ENCODE measurements at regions not wholly inside any gene's neighbourhood (a gene's known extent, or its start where the extent isn't known, plus 50 kb on each side); places are given as distances from the start of the nearest gene placed in this dataset.

DNA sequence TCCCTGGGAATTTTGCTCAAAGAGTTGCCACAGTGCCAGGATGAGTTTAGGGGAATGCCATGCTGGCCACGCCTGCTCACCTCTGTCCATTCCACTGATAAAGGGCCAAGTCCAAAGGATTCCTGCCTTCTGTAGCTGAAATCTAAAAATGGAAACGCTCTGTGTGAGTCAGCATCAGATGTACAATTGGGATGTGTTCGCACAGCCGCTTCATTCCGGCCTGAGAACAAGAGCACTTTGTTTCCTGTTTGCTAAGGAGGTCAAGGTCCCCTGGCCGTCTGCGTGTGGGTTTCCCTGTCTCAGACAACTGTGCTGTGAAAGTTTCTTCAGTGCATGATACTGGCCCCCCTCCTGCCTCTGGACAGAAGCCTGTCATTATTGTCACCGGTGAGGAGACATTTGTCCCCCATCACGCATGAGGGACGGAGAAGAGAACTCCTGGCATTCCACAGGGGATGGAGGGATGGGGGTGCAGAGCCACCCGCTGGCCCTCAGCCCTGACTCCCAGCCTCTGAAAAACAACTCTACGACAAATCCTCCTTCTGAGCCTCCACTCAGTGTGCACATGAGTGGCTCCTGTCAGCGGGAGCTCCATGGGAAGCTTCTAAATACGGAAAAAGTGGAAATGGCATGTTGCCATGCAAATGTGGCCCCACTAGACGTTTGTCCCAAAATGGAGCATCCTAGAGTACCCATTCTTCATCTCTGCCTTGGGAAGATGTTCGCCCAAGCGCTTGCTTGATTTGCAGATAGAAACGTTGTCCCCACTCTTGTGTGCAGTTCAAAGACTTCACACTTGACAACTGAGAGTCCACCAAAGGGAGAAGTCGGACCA, 143.5 kb upstream of the AFDN start (continued):
- TF ChIP-seq, protein P1, sequence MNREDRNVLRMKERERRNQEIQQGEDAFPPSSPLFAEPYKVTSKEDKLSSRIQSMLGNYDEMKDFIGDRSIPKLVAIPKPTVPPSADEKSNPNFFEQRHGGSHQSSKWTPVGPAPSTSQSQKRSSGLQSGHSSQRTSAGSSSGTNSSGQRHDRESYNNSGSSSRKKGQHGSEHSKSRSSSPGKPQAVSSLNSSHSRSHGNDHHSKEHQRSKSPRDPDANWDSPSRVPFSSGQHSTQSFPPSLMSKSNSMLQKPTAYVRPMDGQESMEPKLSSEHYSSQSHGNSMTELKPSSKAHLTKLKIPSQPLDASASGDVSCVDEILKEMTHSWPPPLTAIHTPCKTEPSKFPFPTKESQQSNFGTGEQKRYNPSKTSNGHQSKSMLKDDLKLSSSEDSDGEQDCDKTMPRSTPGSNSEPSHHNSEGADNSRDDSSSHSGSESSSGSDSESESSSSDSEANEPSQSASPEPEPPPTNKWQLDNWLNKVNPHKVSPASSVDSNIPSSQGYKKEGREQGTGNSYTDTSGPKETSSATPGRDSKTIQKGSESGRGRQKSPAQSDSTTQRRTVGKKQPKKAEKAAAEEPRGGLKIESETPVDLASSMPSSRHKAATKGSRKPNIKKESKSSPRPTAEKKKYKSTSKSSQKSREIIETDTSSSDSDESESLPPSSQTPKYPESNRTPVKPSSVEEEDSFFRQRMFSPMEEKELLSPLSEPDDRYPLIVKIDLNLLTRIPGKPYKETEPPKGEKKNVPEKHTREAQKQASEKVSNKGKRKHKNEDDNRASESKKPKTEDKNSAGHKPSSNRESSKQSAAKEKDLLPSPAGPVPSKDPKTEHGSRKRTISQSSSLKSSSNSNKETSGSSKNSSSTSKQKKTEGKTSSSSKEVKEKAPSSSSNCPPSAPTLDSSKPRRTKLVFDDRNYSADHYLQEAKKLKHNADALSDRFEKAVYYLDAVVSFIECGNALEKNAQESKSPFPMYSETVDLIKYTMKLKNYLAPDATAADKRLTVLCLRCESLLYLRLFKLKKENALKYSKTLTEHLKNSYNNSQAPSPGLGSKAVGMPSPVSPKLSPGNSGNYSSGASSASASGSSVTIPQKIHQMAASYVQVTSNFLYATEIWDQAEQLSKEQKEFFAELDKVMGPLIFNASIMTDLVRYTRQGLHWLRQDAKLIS (CRISPR knock-in tag; IDR thresholded peaks at IDR 0.05) = 0 out of 2 replicates have a peak, but pooled peaks have one; percentile 41
- no peak for TF ChIP-seq PLRG1 (conservative IDR thresholded peaks at IDR 0.05)
- TF ChIP-seq, protein P2, sequence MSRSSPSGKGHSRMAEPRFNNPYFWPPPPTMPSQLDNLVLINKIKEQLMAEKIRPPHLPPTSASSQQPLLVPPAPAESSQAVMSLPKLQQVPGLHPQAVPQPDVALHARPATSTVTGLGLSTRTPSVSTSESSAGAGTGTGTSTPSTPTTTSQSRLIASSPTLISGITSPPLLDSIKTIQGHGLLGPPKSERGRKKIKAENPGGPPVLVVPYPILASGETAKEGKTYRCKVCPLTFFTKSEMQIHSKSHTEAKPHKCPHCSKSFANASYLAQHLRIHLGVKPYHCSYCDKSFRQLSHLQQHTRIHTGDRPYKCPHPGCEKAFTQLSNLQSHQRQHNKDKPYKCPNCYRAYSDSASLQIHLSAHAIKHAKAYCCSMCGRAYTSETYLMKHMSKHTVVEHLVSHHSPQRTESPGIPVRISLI (CRISPR knock-in tag; IDR thresholded peaks at IDR 0.05; ENCODE audit: borderline replicate concordance) = peak; percentile 82
- TF ChIP-seq GATAD2A (CRISPR knock-in tag; IDR thresholded peaks at IDR 0.05) = peak; percentile 100
- TF ChIP-seq ZNF776 (CRISPR knock-in tag; IDR thresholded peaks at IDR 0.05) = no peak
- peak; percentile 80; the same call in 1 of the 2 replicates for TF ChIP-seq ZBTB7A (CRISPR knock-in tag; IDR thresholded peaks at IDR 0.05)
- TF ChIP-seq, protein P3, sequence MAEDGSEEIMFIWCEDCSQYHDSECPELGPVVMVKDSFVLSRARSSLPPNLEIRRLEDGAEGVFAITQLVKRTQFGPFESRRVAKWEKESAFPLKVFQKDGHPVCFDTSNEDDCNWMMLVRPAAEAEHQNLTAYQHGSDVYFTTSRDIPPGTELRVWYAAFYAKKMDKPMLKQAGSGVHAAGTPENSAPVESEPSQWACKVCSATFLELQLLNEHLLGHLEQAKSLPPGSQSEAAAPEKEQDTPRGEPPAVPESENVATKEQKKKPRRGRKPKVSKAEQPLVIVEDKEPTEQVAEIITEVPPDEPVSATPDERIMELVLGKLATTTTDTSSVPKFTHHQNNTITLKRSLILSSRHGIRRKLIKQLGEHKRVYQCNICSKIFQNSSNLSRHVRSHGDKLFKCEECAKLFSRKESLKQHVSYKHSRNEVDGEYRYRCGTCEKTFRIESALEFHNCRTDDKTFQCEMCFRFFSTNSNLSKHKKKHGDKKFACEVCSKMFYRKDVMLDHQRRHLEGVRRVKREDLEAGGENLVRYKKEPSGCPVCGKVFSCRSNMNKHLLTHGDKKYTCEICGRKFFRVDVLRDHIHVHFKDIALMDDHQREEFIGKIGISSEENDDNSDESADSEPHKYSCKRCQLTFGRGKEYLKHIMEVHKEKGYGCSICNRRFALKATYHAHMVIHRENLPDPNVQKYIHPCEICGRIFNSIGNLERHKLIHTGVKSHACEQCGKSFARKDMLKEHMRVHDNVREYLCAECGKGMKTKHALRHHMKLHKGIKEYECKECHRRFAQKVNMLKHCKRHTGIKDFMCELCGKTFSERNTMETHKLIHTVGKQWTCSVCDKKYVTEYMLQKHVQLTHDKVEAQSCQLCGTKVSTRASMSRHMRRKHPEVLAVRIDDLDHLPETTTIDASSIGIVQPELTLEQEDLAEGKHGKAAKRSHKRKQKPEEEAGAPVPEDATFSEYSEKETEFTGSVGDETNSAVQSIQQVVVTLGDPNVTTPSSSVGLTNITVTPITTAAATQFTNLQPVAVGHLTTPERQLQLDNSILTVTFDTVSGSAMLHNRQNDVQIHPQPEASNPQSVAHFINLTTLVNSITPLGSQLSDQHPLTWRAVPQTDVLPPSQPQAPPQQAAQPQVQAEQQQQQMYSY (CRISPR knock-in tag; IDR thresholded peaks at IDR 0.05) = no peak
